HG02840 (cell line): ENCODE measurements at regions not wholly inside any gene's neighbourhood (a gene's known extent, or its start where the extent isn't known, plus 50 kb on each side); places are given as distances from the start of the nearest gene placed in this dataset.
"Not testable (repeated sequence)": the region's sequence is repeated elsewhere in the genome, so short reads cannot be mapped to it uniquely, and the experiment has no call there.

Source experiments
- ATAC-seq: cut with Tn5 transposase; IDR thresholded peaks from one replicate; pipeline ENCODE4 v1.9.1; 2021; ENCODE audit warnings: mild to moderate bottlenecking, moderate library complexity, moderate number of reproducible peaks; ENCODE audit not compliant: unreplicated experiment, low FRiP score

- no peak for ATAC-seq
These were observed 341.5 kb downstream of the TMEM38B start for GRCh38 chr9:106035806-106036205.

- ATAC-seq = no peak
These were observed 344.1 kb downstream of the TMEM38B start for GRCh38 chr9:106038266-106039001.

- ATAC-seq = no peak
These were observed 345.0 kb downstream of the TMEM38B start for GRCh38 chr9:106039151-106039935.

GRCh38 chr9:106041920-106042319 is 347.6 kb downstream of the TMEM38B start:
- not testable (repeated sequence) for ATAC-seq

- no peak for ATAC-seq
These were observed 357.2 kb downstream of the TMEM38B start for GRCh38 chr9:106051545-106051944.

- ATAC-seq = no peak
These were observed 357.8 kb downstream of the TMEM38B start for GRCh38 chr9:106052166-106052565.

- ATAC-seq = no peak
These were observed 358.4 kb downstream of the TMEM38B start for GRCh38 chr9:106052735-106053134.

- ATAC-seq = no peak
These were observed 362.0 kb downstream of the TMEM38B start for GRCh38 chr9:106056328-106056727.

- ATAC-seq = no peak
These were observed 364.1 kb downstream of the TMEM38B start for GRCh38 chr9:106058460-106058859.

- no peak for ATAC-seq
These were observed 365.5 kb downstream of the TMEM38B start for GRCh38 chr9:106059886-106060285.

- ATAC-seq = no peak
These were observed 366.5 kb downstream of the TMEM38B start for GRCh38 chr9:106060885-106061284.

- no peak for ATAC-seq
These were observed 367.9 kb downstream of the TMEM38B start for GRCh38 chr9:106062250-106062649.

GRCh38 chr9:106065136-106065535 is 370.8 kb downstream of the TMEM38B start:
- no peak for ATAC-seq

- ATAC-seq = no peak
These were observed 371.4 kb downstream of the TMEM38B start for GRCh38 chr9:106065579-106066214.

- ATAC-seq = no peak
These were observed 372.7 kb downstream of the TMEM38B start for GRCh38 chr9:106066940-106067524.

- no peak for ATAC-seq
These were observed 374.9 kb downstream of the TMEM38B start for GRCh38 chr9:106069241-106069640.

- ATAC-seq = no peak
These were observed 378.1 kb downstream of the TMEM38B start for GRCh38 chr9:106072421-106072820.

GRCh38 chr9:106074006-106074405 is 379.7 kb downstream of the TMEM38B start:
- ATAC-seq = no peak

GRCh38 chr9:106075236-106075959 is 381.1 kb downstream of the TMEM38B start:
- no peak for ATAC-seq

- no peak for ATAC-seq
These were observed 381.6 kb downstream of the TMEM38B start for GRCh38 chr9:106075960-106076327.
